ENCODE measurements at regions not wholly inside any gene's neighbourhood (a gene's known extent, or its start where the extent isn't known, plus 50 kb on each side); places are given as distances from the start of the nearest gene placed in this dataset.
"Not testable (repeated sequence)": the region's sequence is repeated elsewhere in the genome, so short reads cannot be mapped to it uniquely, and the experiment has no call there.

DNA sequence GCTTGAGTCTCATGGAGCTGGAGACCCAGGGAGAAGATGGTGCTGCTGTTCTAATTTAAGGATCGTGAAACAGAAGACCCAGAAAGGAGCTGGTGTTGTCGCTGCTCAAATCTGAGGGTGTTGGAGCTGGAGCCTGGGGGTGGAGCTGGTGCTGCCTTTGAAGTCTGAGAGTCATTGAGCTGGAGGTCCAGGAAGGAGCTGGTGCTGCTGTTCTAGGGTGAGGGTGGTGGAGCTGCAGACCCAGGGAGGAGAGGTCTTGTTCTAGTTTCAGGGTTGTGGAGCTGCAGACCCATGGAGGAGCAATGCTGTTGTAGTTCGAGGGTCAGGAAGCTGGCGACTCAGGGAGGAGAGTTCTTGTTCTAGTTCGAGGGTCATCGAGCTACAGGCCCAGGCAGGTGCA is 84.1 kb upstream of the ZNF479 start:
- TF ChIP-seq CTCF (IDR thresholded peaks at IDR 0.05) (no peak), ZFX (IDR thresholded peaks at IDR 0.05; ENCODE audit: borderline replicate concordance) (no peak)
- no peak overlapping the region for H3K27ac ChIP-seq

- TF ChIP-seq ZFX (IDR thresholded peaks at IDR 0.05; ENCODE audit: borderline replicate concordance) = no peak
- TF ChIP-seq CTCF (IDR thresholded peaks at IDR 0.05) = no peak
These were observed 86.0 kb upstream of the ZNF479 start for GRCh38 chr7:57218196-57218716.

DNA sequence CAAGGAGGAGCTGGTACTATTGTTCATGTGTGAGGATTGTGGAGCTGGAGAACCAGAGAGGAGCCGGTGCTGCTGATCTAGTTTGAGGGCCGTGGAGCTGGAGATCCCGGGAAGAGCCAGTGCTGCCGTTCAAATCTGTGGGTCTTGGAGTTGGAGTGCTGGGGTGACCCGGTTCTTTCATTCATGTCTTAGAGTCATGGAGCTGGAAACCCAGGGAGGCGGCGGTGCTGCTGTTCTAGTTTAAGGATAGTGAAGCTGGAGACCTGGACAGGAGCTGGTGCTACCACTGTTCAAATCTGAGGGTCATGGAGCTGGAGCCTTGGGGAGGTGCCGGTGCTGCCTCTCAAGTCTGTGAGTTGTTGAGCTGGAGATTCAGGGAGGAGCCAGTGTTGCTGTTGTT is 88.5 kb upstream of the ZNF479 start:
- H3K27ac ChIP-seq = no peak overlapping the region
- TF ChIP-seq CTCF (IDR thresholded peaks at IDR 0.05) = no peak
- TF ChIP-seq ZFX (IDR thresholded peaks at IDR 0.05; ENCODE audit: borderline replicate concordance) = no peak

More at GRCh38 chr7:57218196-57218716, 86.0 kb upstream of the ZNF479 start:
- H3K27ac ChIP-seq = no peak overlapping the region

GRCh38 chr7:57225666-57226065 is 93.4 kb upstream of the ZNF479 start:
- TF ChIP-seq CTCF (IDR thresholded peaks at IDR 0.05) (no peak), ZFX (IDR thresholded peaks at IDR 0.05; ENCODE audit: borderline replicate concordance) (no peak)
- H3K27ac ChIP-seq = no peak overlapping the region

DNA sequence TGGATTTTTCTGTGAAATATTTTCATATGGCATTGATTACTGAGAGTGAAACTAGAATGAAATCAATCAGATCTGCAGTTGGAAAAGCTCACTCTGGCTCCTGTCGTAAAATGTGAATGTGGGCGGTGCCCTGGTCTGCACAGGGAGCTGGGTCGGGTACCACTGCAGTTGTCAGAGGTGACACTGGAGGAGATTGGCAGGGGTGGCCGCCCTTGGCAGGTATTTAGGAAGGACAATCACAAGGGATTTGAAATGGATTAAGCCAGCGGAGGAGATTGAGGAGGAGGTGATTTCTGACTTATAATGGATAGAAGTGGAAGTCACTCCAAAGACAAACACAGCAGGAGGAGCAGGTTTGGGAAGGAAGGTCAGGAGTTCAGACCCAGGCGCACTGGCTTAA is 109.0 kb upstream of the ZNF479 start:
- not testable (repeated sequence) for H3K27ac ChIP-seq

GRCh38 chr7:57243551-57243950 is 111.3 kb upstream of the ZNF479 start:
- not testable (repeated sequence) for H3K27ac ChIP-seq

- H3K27ac ChIP-seq = not testable (repeated sequence)
These were observed 112.2 kb upstream of the ZNF479 start for GRCh38 chr7:57244345-57244980.

DNA sequence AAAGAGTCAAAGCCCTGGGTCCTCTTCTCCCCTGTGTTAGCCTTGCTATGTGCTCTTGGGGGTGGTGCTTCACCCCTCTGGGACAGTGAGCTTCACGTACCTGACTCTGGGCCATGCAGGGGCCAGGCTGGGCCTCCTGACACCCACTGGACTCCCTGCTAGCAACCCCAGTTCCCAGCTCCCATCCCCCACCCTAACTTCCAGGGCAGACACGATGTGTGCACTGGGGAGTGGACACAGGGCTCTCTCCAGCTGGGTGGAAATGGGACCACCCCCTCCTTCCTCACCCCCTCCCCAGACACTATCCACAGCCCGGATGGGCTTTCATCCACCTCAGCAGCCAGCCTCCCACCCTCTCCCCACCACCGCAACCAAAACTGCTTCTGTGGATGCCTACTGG is 113.0 kb upstream of the ZNF479 start:
- H3K27ac ChIP-seq = no peak overlapping the region
- TF ChIP-seq CTCF (IDR thresholded peaks at IDR 0.05) (no peak), ZFX (IDR thresholded peaks at IDR 0.05; ENCODE audit: borderline replicate concordance) (no peak)

- no peak overlapping the region for H3K27ac ChIP-seq
- TF ChIP-seq ZFX (IDR thresholded peaks at IDR 0.05; ENCODE audit: borderline replicate concordance) (no peak), CTCF (IDR thresholded peaks at IDR 0.05) (no peak)
These were observed 118.6 kb upstream of the ZNF479 start for GRCh38 chr7:57250801-57251200.
